IMR-90 (cell line): ENCODE measurements at regions not wholly inside any gene's neighbourhood (a gene's known extent, or its start where the extent isn't known, plus 50 kb on each side); places are given as distances from the start of the nearest gene placed in this dataset.

ENCODE experiments used
- ATAC-seq: fragments of 200-7000 bp; cut with Tn5 transposase; 2 replicates; pipeline ENCODE4 v1.9.1; 2020; ENCODE audit warnings: low read depth, mild to moderate bottlenecking, moderate library complexity
- BruUV-seq: library from RNA; stranded (reverse); fragments of 400-500 nt; replicated peaks from 2 replicates; lab custom pipeline; 2021; lab: Mats Ljungman, UMichigan
- CTCF ChIA-PET: fragments of 300-600 bp; formaldehyde crosslinking; extraction: SDS; loops from one replicate; lab custom pipeline; 2021; ENCODE audit warnings: antibody characterized with exemption; lab: Yijun Ruan, JAX
- POLR2A ChIA-PET: fragments of 300-600 bp; sonication (Branson Sonifier 250); formaldehyde crosslinking; loops from one replicate; lab custom pipeline; 2022; ENCODE audit warnings: antibody characterized with exemption; ENCODE audit not compliant: unreplicated experiment; lab: Charles Lee
- DNase-seq: peaks from one replicate; pipeline ENCODE4 v3.0.0; 2013
- H2AFZ ChIP-seq: replicated peaks from 2 replicates; pipeline ENCODE3; 2013; ENCODE audit warnings: low read length, mild to moderate bottlenecking; ENCODE audit not compliant: poor library complexity
- H2AK5ac ChIP-seq: 2 replicates; pipeline ENCODE4 v1.6.1; 2013; ENCODE audit warnings: low read depth, low read length, inconsistent platforms
- H2AK9ac ChIP-seq: replicated peaks from 2 replicates; pipeline ENCODE3; 2013; ENCODE audit warnings: mild to moderate bottlenecking, low read depth, low read length, moderate library complexity; ENCODE audit not compliant: poor library complexity
- H2BK120ac ChIP-seq: 2 replicates; pipeline ENCODE4 v1.6.1; 2013; ENCODE audit warnings: low read depth, low read length, inconsistent platforms
- H2BK15ac ChIP-seq: 3 replicates; pipeline ENCODE4 v1.6.1; 2013; ENCODE audit warnings: low read depth, low read length, inconsistent platforms
- H2BK20ac ChIP-seq: 2 replicates; pipeline ENCODE4 v1.6.1; 2013; ENCODE audit warnings: low read depth, mild to moderate bottlenecking, inconsistent platforms, low read length, moderate library complexity
- H2BK5ac ChIP-seq: 2 replicates; pipeline ENCODE4 v1.6.1; 2013; ENCODE audit warnings: mild to moderate bottlenecking, low read depth, low read length, inconsistent platforms; ENCODE audit not compliant: poor library complexity, severe bottlenecking
- H3K14ac ChIP-seq: replicated peaks from 2 replicates; pipeline ENCODE4 v1.6.1; 2013; ENCODE audit warnings: low read depth, low read length, inconsistent platforms
- H3K18ac ChIP-seq: 2 replicates; pipeline ENCODE4 v1.6.1; 2013; ENCODE audit warnings: low read depth, low read length, control low read depth
- H3K23ac ChIP-seq: 2 replicates; pipeline ENCODE4 v1.6.1; 2013; ENCODE audit warnings: low read depth, low read length, inconsistent platforms
- H3K27ac ChIP-seq: 2 replicates; pipeline ENCODE4 v1.5.1; 2013; ENCODE audit warnings: mild to moderate bottlenecking, control low read depth, low read length; ENCODE audit not compliant: insufficient read depth
- H3K27me3 ChIP-seq: 2 replicates; pipeline ENCODE4 v1.6.1; 2013; ENCODE audit warnings: low read length; ENCODE audit not compliant: control insufficient read depth, insufficient read depth
- H3K36me3 ChIP-seq: 2 replicates; pipeline ENCODE4 v1.6.1; 2013; ENCODE audit warnings: low read length, mixed read lengths; ENCODE audit not compliant: control insufficient read depth, insufficient read depth
- H3K4ac ChIP-seq: 2 replicates; pipeline ENCODE4 v1.6.1; 2013; ENCODE audit warnings: low read depth, low read length, inconsistent platforms
- H3K4me1 ChIP-seq: 2 replicates; pipeline ENCODE4 v1.6.1; 2013; ENCODE audit warnings: low read length, mixed read lengths; ENCODE audit not compliant: control insufficient read depth, insufficient read depth
- H3K4me2 ChIP-seq: 2 replicates; pipeline ENCODE4 v1.6.1; 2013; ENCODE audit warnings: low read depth, mild to moderate bottlenecking, control low read depth, low read length, moderate library complexity
- H3K4me3 ChIP-seq: 2 replicates; pipeline ENCODE4 v1.5.1; 2013; ENCODE audit warnings: low read depth, mild to moderate bottlenecking, control low read depth, low read length, moderate library complexity; ENCODE audit not compliant: insufficient read depth
- H3K56ac ChIP-seq: 2 replicates; pipeline ENCODE4 v1.6.1; 2013; ENCODE audit warnings: low read length, inconsistent platforms; ENCODE audit not compliant: insufficient read depth; ENCODE audit errors: extremely low read depth
- H3K79me1 ChIP-seq, 2 experiments: 2 replicates each; pipeline ENCODE4 v1.6.1; 2013; ENCODE audit warnings: low read length in 2 of 2, inconsistent platforms in 1 of 2, low read depth in 1 of 2
- H3K9ac ChIP-seq: 2 replicates; pipeline ENCODE4 v1.6.1; 2013; ENCODE audit warnings: low read depth, low read length, control low read depth
- H3K9me1 ChIP-seq: 2 replicates; pipeline ENCODE4 v1.6.1; 2013; ENCODE audit warnings: low read length, inconsistent platforms; ENCODE audit not compliant: insufficient read depth
- H3K9me3 ChIP-seq: 2 replicates; pipeline ENCODE4 v1.6.1; 2013; ENCODE audit warnings: low read length; ENCODE audit not compliant: control insufficient read depth, insufficient read depth
- H4K20me1 ChIP-seq: 2 replicates; pipeline ENCODE4 v1.6.1; 2013; ENCODE audit warnings: low read length, inconsistent platforms; ENCODE audit not compliant: insufficient read depth
- H4K5ac ChIP-seq: 2 replicates; pipeline ENCODE4 v1.6.1; 2013; ENCODE audit warnings: mild to moderate bottlenecking, low read depth, low read length, control low read depth
- H4K8ac ChIP-seq, 2 experiments: 2 replicates each; pipeline ENCODE4 v1.6.1; 2013; ENCODE audit warnings: low read depth in 2 of 2, low read length in 2 of 2, control low read depth in 1 of 2, inconsistent platforms in 1 of 2
- H4K91ac ChIP-seq: 2 replicates; pipeline ENCODE4 v1.6.1; 2013; ENCODE audit warnings: low read depth, low read length, inconsistent platforms; ENCODE audit not compliant: insufficient read depth
- CEBPB ChIP-seq: IDR thresholded peaks from 2 replicates; pipeline ENCODE4 v1.6.1; 2012; ENCODE audit warnings: low read depth, low read length, improper control_type of control experiment
- CHD1 ChIP-seq: IDR thresholded peaks from 2 replicates; pipeline ENCODE4 v1.6.1; 2012; ENCODE audit warnings: low read depth, low read length, improper control_type of control experiment
- CTCF ChIP-seq: conservative IDR thresholded peaks from 2 replicates; pipeline ENCODE4 v1.5.1; 2012; ENCODE audit warnings: mild to moderate bottlenecking, low read depth, low read length, improper control_type of control experiment
- ELK1 ChIP-seq: fragments of 150-350 bp; IDR thresholded peaks from 2 replicates; pipeline ENCODE4 v1.6.1; 2016; ENCODE audit warnings: low read depth, mild to moderate bottlenecking, low read length, moderate library complexity, borderline replicate concordance
- FOS ChIP-seq: fragments of 150-350 bp; IDR thresholded peaks from 2 replicates; pipeline ENCODE4 v1.6.1; 2016; ENCODE audit warnings: low read depth, low read length
- MAFK ChIP-seq: IDR thresholded peaks from 2 replicates; pipeline ENCODE4 v1.6.1; 2012; ENCODE audit warnings: low read depth, low read length, improper control_type of control experiment
- MAZ ChIP-seq: IDR thresholded peaks from 2 replicates; pipeline ENCODE4 v1.6.1; 2012; ENCODE audit warnings: low read depth, mild to moderate bottlenecking, low read length, improper control_type of control experiment, moderate library complexity, borderline replicate concordance
- MXI1 ChIP-seq: IDR thresholded peaks from 2 replicates; pipeline ENCODE4 v1.6.1; 2012; ENCODE audit warnings: low read depth, mild to moderate bottlenecking, low read length, moderate library complexity, borderline replicate concordance
- NFE2L2 ChIP-seq: fragments of 150-350 bp; IDR thresholded peaks from 2 replicates; pipeline ENCODE4 v1.6.1; 2016; ENCODE audit warnings: low read depth, mild to moderate bottlenecking, low read length
- POLR2A ChIP-seq: IDR thresholded peaks from 2 replicates; pipeline ENCODE4 v1.6.1; 2012; ENCODE audit warnings: mild to moderate bottlenecking, low read depth, low read length
- RAD21 ChIP-seq: IDR thresholded peaks from 2 replicates; pipeline ENCODE4 v1.6.1; 2012; ENCODE audit warnings: low read length, improper control_type of control experiment
- RCOR1 ChIP-seq: IDR thresholded peaks from 2 replicates; pipeline ENCODE4 v1.6.1; 2012; ENCODE audit warnings: mild to moderate bottlenecking, low read length, improper control_type of control experiment; ENCODE audit not compliant: insufficient replicate concordance
- RFX5 ChIP-seq: IDR thresholded peaks from 2 replicates; pipeline ENCODE4 v1.8.0; 2012; ENCODE audit warnings: low read depth, mild to moderate bottlenecking, low read length, moderate library complexity
- SMC3 ChIP-seq: fragments of 150-350 bp; IDR thresholded peaks from 2 replicates; pipeline ENCODE4 v1.6.1; 2016; ENCODE audit warnings: low read depth, mild to moderate bottlenecking, antibody characterized with exemption, low read length, moderate library complexity
- WGBS, 2 experiments: methylation state at CpG; one replicate each; pipeline versions ENCODE4 v1.1.5 to v1.1.7; 2013; ENCODE audit warnings: missing lambda C conversion rate in 2 of 2; ENCODE audit not compliant: insufficient read length in 1 of 2; ENCODE audit errors: extremely low coverage in 2 of 2; 5-methylcytosine and 5-hydroxymethylcytosine counted together
- dilution Hi-C: fragments of 300-500 bp; cut with HindIII; formaldehyde crosslinking; loops from one replicate; pipeline ENCODE4 v1.14.3; 2018; ENCODE audit warnings: low sequenced_read_pairs; ENCODE audit not compliant: unreplicated experiment
- in situ Hi-C: fragments of 300-500 bp; cut with MboI; formaldehyde crosslinking; loops from 3 replicates; pipeline ENCODE4 v1.14.3; 2019; ENCODE audit warnings: low sequenced_read_pairs, inconsistent platforms, mixed read lengths
- intact Hi-C: fragments of 100-400 bp; cut with micrococcal nuclease; formaldehyde crosslinking; loops from 2 replicates; pipeline ENCODE4 v1.10.0; 2022

- H4K20me1 ChIP-seq = no peaks in the 10 kb centered on the region
- no peak overlapping the region for H3K56ac ChIP-seq
- no TSS peak for BruUV-seq
- no peak overlapping the region for H2BK120ac ChIP-seq
- no peaks in the 10 kb centered on the region for H3K9me1 ChIP-seq
- no peak overlapping the region for H3K9ac ChIP-seq
- H4K8ac ChIP-seq = no peak overlapping the region
- ChIA-PET CTCF (interaction anchor here (0.7 kb wide), 2 partner anchors 430 to 719 kb away, joined by 3 to 4 read pairs; no protein-coding TSS in a partner anchor), POLR2A (no interaction called here)
- no peak overlapping the region for H2BK15ac ChIP-seq
- in situ Hi-C loops (no loop called here), dilution Hi-C loops (no loop called here), intact Hi-C loops (no loop called here)
- no peak overlapping the region for H3K23ac ChIP-seq
- no peak for TF ChIP-seq ELK1
- no peak for TF ChIP-seq RAD21
- TF ChIP-seq CEBPB = no peak
- TF ChIP-seq CTCF = no peak
- no peak for TF ChIP-seq MAZ
- TF ChIP-seq RCOR1 = no peak
- TF ChIP-seq MAFK = no peak
- TF ChIP-seq POLR2A = no peak
- no peak for TF ChIP-seq MXI1
- no peak for TF ChIP-seq SMC3
- no peak for TF ChIP-seq FOS
- no peak for TF ChIP-seq RFX5
- no peak for TF ChIP-seq CHD1
- TF ChIP-seq NFE2L2 = no peak
- no peak overlapping the region for H2AK9ac ChIP-seq
- no peak for DNase-seq
- H4K5ac ChIP-seq = no peak overlapping the region
- no peak overlapping the region for H3K27ac ChIP-seq
- peaks cover 10% of the 10 kb centered on the region for H3K9me3 ChIP-seq
- no CpG with 5 or more reads among the region's 4 CpGs for WGBS, 2 experiments
- H3K4me2 ChIP-seq = no peak overlapping the region
- no peak overlapping the region for H3K18ac ChIP-seq
- no peak overlapping the region for H2AFZ ChIP-seq
- no peak overlapping the region for H3K14ac ChIP-seq
- no peak overlapping the region for H2AK5ac ChIP-seq
- no peak overlapping the region for H3K4ac ChIP-seq
- no peaks in the 10 kb centered on the region for H3K36me3 ChIP-seq
- no peak overlapping the region for H2BK20ac ChIP-seq
- H3K4me1 ChIP-seq = no peaks in the 10 kb centered on the region
- H3K27me3 ChIP-seq = no peaks in the 10 kb centered on the region
- H3K4me3 ChIP-seq = no peak overlapping the region
- ATAC-seq = no peak
- no peak overlapping the region for H4K91ac ChIP-seq
- no peak overlapping the region for H2BK5ac ChIP-seq
- H3K79me1 ChIP-seq = no peaks in the 10 kb centered on the region
Measured at GRCh38 chr2:4336864-4337263, 633.5 kb downstream of the DCDC2C start.
